Fibroblast of the conjunctiva (primary cell): ENCODE measurements at regions not wholly inside any gene's neighbourhood (a gene's known extent, or its start where the extent isn't known, plus 50 kb on each side); places are given as distances from the start of the nearest gene placed in this dataset.
"Not testable (repeated sequence)": the region's sequence is repeated elsewhere in the genome, so short reads cannot be mapped to it uniquely, and the experiment has no call there.

Experiments
- DNase-seq: peaks from one replicate; pipeline ENCODE4 v3.0.0-alpha.2; 2010; ENCODE audit warnings: low read depth

DNA sequence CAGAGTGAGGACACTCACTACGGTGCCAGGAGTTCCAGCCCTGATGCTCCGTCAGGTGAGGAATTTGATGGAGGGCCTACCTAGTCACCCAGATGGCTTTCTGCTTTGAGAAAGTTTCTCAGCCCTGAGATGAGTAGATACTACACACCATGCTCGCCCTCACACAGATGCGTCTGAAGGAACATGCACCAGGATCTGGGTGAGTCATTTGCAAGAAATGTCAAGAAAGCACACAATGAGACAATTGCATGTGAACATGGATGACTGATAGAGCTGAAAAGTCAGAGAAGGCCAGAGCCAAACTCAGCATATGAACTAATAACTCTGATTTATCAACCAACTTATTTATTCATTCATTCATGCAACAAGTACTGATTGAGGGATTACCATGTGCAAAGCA is 483.9 kb downstream of the OMA1 start:
- no peak for DNase-seq

DNA sequence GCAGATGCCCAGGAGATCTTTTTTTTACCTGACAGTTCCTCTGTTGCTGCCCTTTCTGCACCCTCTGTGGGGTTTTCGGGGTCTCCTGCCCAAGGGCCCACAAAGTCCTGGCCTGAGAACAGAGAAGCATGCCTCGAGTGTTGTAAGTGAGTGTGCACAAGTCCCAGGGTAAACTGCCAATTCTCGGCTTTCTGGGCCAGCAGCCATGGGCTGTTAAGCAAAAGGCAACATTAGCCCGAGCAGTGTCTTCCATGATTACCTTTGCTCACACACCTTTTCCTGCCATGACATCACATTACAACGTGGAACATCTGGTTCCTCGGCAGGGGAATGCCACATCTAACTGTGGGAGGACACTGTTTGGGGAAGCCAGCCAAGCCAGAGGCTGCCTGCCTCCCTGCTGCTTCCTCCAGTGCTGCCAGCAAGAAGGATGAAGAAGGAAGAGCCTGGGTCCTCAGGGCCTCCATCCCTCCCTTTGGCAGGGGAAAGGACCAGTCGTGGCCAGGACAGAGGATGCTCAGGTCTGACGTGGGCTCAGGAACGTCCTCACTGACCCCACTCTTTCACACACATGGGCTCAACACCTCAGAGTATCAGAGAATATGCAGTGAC is 485.9 kb downstream of the OMA1 start:
- no peak for DNase-seq

DNA sequence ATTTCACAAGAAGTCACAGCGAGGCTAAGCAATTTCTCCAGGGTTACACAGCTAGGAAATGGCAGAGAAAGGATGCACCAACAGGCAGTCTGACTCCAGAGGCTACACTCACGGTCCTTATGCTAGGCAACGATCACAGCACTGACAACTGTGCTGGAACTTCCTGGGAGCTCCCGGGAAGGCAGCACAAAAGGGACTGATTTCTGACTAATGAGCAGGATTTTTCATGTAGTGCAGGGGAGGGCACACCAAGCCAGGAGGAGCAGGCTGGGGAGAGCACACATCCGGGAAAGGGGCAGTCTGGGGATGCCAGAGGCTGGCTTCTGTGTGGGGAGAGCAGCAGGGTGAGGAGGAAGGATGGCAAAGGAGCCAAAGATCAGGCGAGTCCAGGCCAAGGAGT is 486.7 kb downstream of the OMA1 start:
- no peak for DNase-seq

DNA sequence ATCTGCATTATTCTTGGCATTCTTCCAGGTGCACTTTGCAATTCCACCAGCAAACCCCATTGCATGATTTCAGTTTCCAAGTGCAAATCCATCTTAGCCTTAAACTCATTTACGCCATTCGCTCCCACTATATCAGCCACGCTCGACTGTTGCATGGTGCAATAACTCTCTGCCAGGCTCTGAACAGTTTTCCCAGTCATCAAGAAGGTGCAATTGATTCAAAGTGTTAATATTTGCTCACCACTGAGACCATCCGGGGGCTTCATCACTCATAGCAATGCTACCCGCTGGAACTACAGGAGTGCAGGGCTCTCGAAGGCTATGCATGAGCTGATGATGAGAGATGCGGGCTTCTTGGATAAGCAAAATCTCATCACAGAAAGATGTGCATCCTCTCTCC is 488.2 kb downstream of the OMA1 start:
- DNase-seq, result no peak

DNA sequence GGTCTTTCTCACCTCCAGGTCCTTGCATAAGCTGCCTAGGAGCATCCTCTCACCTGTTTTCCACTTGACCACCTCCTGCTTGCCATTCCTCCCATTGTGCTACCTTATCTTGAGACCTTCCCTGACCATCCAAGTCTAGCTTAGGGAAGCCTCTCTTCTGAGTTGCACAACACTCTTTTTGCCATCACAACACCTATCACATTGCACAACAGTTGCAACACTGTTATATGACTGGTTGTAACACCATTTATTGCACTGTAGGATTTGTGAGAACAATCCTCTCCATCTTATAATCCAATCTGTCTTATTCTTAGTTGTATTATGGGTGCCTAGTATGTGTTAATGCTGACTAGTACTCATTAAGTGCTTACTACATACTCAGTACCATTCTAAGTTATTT is 488.7 kb downstream of the OMA1 start:
- DNase-seq, result no peak

DNA sequence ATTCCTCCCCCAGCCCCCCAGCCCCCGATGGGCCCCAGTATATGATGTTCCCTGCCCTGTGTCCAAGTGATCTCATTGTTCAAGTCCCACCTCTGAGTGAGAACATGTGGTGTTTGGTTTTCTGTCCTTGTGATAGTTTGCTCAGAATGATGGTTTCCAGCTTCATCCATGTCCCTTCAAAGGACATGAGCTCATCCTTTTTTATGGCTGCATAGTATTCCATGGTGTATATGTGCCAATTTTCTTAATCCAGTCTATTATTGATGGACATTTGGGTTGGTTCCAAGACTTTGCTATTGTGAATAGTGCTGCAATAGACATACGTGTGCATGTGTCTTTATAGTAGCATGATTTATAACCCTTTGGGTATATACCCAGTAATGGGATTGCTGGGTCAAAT is 495.3 kb downstream of the OMA1 start:
- DNase-seq, result not testable (repeated sequence)

DNA sequence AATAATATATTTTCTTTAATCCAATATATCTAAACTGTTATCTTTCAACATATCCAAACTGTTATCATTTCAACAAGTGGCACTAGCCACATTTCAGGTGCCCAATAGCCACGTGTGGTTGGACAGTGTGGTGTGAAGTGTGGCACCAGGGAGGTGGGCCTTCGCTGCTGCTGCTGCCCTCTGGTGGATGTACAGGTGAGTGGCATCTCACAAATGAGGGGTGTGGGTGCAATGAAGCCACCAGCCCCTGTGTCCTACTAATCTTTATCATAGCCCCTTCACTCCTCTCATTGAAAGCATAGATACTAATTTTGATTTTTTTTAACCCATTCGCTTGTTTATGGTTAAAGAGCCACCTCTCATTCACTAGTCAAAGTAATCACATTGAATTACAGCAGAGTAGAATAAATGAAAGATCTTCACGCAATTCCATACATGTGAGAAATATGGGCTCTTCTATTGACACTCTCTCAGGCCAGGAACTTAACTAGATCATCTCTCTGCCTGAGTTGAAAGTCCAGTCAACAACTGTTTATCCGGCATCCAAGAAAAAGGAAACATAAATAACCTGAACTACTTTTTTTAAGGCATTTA is 499.2 kb downstream of the OMA1 start:
- DNase-seq, result no peak

DNA sequence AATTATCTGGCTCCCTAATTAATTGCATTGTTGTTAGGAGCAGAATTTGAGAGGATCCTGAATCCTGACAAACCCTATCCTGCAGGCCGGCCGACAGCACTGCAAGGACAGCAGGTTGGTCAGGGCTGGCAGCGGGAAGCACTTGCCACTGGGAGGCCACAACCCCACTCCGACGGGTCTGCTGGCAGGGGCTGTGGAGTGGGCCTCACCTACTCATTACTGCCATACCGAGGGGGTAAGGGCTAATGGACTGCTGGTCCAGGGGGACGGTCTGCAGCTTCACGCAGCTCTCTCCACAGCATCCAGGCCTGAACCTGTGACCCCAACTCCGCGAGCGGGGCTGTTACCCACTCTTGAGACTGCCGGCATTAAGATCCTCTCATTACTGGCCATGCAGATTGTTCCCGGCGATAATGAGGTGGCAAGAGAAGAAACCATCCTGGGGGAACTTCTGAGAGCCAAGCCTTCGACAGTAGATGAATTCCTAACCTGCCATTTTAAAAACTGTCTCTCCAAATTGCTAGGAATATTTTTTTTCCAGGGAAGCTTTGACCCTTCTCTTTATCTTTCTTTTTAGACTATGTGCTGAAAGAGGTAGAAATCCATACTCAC is 501.3 kb downstream of the OMA1 start:
- no peak for DNase-seq

DNA sequence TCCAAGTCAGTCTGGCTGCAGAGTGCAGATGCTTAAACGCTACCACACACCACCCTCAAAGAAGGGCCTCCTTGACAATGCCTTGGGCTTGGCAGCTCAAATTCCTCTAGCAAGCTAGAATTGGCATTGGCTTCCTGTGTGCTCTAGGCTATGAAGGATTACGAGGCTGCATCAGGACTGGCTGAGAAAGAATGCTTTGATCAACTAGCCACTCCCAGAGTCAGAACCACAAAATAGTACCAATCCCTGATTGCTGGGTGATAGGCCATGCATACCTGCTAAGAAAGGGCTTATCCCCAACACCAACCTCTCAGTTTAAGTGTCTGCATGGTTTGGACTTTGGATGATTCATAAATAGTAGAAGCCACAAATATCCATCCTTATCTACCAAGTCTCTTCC is 504.9 kb downstream of the OMA1 start:
- no peak for DNase-seq

DNA sequence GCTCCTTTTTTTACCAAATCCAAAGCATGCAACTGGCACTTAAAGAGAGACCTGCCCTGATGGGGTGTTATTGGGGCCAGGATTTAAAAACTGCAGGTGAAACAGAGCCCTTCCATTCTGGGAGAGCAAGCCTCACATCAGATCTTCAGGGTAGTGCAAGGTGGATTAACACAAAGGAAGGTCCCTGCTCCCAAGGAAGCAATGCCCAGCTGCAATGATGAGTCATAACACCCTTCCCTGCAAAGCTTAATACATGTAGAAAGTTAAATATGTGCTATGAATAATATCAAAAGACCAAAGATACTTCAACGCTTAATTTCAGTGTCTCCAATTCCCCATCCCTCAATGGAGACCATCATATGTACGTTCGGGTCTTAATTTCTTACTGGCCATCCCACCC is 508.0 kb downstream of the OMA1 start:
- DNase-seq, result no peak

DNA sequence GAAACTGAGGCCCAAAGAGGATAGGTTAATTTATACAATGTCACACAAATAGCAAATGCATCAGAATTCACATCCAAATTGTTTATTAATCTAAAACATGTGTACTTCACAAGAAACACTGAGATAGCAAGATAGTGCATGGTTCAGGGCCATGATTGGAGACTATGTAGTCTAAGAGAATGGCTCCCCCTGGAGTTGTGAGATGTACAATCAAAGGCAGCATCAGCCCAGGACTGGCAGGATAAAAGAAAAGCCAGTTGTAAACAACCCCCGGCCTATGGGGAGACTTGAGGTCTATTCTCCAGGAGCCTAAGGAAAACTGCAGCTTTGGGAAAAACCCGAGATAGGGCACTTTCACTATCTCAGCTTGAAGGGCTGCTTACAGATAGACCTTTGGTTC is 511.0 kb downstream of the OMA1 start:
- no peak for DNase-seq

DNA sequence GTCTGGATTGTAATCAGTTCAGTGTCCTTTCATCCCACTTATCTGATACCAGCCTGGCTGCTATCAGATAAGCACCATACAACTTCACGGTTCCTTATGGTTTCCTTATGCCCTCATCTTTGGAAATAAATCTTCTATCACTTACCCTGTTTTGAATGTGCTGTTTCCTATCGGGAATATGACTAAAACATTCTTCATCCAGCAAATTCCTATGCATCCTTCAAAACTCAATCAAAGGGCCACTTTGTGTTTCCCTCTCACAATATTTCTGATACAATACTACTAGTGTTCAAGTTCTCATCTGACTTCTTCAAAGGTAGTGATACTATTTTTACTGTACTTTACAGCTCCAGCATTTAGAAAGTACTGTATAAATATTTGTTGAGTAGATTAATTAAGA is 513.2 kb downstream of the OMA1 start:
- DNase-seq, result no peak

DNA sequence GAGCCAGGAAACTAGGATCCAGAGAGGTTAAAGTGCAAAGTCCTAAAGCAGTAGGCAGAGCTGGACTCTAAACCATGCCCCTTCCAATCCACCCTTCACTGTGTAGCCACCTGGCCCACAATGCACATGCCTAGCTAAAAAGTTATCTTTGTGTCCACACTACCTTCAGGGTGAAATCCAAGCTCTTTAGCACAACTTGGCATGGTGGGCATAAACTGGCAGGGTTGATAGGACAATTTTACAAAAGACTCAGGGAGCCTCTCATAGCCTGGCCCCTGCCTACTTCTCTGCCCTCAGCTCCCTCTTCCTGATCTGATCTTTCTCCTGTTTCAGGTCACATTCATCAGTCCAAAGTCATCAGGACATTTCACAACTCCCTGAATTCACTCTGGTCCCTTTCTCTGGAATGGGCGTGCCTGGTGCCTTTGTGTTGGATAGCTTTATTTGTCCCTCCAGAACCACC is 513.9 kb downstream of the OMA1 start:
- DNase-seq, result no peak

DNA sequence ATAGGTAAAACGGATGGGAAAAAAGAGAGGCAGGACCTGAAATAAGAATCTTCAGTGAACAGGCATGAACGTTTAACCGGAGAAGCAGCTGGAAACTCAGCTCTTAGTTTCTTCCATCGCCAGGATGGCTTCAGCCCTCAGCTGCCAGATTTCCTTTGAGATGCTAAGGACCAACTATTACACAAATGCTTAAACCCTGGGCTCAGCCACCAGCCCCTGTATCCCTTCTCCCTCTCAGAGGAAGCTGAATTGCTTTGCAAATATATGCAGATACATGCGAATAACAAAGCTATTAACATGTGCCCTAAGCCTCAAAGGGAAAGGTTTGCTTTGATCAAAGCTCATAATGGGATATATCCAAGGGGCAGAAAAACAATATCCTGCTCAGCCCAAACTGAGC is 515.1 kb downstream of the OMA1 start:
- DNase-seq, result no peak

DNA sequence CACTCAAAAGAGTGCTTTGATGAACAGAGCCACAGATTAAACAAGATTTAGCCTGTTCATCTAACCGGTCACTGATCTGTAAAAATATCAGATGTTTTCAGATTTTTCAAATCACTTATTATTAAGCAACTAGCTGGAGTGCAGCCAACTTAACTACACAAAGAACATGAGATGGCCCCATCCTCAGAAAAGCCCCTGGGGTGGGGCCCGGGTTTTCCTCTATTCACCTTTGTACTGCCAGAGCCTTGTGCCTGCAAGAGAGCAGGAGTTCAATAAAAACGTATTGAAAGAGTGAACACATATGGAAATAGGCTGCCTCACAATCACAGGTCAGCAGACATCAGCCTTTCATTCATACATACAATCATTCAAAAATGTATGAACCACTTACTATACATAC is 516.1 kb downstream of the OMA1 start:
- no peak for DNase-seq

DNA sequence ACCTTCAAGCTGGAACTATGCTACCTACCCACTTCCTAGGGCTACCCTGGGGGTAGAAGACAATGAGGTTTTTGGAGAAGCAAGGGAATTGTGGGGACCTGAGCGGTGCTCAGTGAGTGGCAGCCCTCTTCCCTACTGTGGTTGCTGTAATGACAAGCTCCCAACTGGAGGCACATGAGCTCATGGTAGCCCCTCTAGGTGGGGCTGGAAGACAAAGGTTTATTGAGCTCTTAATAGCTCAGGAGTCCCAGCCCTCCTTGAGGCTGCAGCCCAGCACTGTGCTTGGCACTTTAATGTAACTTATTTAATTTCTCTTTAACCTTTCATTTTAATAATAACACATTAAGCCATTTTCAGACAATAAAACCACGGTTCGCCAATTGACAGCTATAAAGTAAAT is 528.9 kb downstream of the OMA1 start:
- no peak for DNase-seq

DNA sequence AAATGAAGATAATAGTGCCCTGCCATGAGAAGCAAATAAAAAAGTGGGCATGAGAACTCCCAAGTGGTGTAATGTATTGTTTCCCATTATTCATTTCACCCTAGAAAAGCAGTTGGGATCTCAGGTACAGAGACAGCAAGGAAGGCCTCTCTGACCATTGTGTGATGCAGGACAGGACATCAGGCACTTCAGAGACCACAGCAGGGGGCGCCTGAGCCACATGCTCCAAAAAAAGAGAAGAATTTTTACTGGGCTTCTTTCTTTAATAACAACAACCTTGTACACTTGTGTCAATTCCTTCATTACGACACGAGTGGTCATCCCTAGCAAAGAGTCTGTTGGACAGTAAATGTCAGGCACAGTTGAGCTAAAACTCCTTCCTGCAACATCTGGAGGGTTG is 533.3 kb downstream of the OMA1 start:
- no peak for DNase-seq

DNA sequence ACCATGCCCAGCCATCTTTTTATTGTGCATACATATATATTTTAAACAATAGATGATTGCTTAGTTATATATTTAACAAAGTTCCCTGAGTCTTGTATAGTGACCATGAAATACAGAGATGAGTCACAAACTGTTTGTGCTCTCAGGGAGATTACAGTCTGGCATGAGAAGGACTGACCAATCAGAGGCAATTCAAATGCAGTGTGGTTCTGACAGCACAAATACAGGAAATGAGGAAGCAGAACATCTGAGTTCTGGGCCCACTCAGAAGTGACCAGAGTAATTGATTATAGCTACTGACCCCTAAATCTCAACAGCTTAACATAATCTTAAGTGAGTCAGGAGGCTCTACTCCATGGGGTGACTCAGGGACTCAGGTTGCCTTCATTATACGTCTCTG is 534.5 kb downstream of the OMA1 start:
- DNase-seq, result no peak

DNA sequence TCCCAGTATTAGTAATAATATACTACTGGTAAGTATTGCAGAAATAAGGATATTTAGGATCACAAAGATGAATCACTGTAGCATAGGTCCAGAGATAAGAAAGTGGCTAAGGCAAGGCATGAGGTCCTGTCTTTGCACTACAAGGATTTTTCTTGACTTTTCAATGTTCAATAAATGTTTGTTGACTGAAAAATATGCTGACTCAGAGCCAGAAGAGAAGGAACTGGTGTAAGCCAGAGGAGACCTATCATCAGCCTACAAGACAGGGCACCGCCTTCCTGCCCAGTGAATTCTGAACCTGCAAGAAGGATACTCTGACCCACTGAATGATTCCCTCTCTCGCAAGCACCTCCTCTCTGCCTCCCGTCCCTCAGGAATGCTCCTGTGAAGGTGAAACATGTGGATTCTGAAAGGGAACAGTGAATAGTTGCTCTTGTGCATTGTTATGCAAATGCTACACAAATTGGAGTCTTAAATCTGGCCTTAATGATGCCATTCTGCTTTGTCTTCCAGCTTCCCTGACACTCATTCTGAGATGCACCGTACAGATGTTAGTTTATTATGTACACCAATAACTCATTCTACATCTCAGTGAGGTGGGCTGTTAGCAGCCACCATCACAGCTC is 540.0 kb downstream of the OMA1 start:
- DNase-seq, result no peak

DNA sequence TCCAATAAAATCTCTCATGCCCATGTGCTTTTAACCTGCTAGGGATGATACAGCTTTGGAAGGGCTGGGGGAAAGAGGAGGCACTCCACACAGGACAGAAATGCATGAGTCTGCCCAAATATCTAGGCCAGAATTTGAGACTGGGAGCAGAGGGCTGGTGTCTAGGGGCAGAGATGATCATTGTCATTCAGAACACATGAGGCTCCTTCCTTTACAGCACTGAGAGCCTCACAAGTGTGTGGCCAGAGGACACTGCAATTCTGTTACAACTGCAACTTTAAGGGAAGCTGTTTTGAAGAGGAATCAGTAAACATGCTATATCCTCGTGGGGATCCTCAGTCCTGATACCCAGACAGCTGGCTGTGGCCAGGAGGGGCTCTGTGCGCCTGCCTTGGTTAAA is 541.3 kb downstream of the OMA1 start:
- no peak for DNase-seq

DNA sequence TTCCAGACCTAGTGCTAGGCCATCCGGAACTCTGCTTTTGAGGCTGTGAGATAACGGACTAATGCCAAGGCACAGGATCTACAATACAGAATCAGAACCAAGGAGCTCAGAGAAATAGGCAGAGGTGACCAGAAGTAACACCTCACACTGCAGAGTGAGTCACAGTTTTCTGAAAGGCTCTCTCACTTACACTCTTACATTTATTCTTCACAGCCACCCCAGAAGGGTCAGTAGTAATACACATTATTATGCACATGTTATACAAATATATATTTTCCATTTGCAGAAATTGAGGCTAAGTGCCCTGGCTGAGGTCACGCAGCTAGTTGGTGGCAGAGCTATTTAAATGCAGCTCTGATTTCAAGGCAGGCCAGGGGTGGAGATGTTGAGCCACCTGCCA is 542.5 kb downstream of the OMA1 start:
- no peak for DNase-seq

DNA sequence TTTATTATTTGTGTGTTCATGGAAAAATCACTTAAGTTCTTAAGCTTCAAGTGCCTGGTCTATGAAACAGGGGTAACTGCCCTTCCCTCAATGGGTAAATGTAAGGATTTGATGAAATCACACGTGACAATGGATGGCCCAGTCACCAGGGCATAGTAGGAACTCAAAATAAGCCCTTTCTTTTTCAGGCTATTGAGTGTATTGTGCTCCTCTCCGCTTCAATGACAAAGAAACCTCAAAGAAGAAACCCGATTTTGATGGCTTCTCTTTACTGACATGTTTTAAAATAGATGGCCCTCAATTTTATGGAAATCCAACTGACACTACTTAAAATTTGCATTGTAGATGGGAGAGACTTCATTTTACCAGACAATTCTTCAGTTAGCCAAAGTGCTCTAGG is 543.5 kb downstream of the OMA1 start:
- no peak for DNase-seq

DNA sequence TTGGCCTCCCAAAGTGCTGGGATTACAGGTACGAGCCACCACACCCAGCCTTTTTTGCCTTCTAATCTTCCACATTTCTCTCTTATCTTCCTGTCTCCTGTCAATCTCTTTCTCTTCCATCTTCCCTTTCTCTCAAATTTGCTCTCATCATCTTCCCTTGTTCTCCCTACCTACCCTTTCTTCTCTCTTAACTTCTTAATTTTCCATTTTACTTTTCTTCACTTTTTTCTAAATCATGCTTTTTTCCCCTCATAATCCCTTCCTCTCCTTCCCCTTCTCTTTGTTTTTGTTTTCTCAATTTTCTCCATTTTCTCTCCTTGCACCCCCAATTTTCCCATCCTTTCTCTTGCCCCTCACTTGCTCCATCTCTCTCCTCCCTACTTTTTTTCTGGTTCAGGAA is 545.7 kb downstream of the OMA1 start:
- no peak for DNase-seq

DNA sequence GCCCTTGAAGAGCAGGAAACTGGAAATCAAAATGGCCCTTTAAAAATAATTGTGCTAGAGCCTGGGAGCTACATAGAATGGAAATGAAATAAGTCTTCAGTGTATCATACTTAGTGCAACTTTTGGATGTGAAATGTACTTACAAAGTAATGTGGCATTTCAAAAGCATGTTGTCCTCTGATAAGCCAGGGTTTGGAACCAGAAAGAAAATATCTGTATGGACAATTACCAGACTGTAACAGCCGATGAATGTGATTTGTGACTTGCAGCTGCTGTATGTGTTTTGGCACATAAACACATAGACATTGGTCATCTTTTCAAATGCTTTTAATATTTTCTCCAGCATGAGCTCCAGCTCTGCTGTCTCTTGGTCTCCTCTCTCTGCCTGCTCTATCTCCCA is 546.4 kb downstream of the OMA1 start:
- DNase-seq, result no peak
